Fibroblast of lung (primary cell): ENCODE measurements at regions not wholly inside any gene's neighbourhood (a gene's known extent, or its start where the extent isn't known, plus 50 kb on each side); places are given as distances from the start of the nearest gene placed in this dataset.

ENCODE experiments used
- DNase-seq, 2 donors: peaks; one replicate each; pipeline versions ENCODE4 v3.0.0 to v3.0.0-alpha.2; 2010; ENCODE audit warnings: low read depth in 2 of 2
- H2AFZ ChIP-seq: 2 replicates; pipeline ENCODE4 v1.5.1; 2012; ENCODE audit warnings: low read length, control low read depth, inconsistent platforms
- H3K27ac ChIP-seq: 2 replicates; pipeline ENCODE4 v1.5.1; 2011; ENCODE audit warnings: low read length, control low read depth; ENCODE audit not compliant: insufficient read depth
- H3K27me3 ChIP-seq: 2 replicates; pipeline ENCODE4 v1.5.1; 2011; ENCODE audit warnings: mild to moderate bottlenecking, low read length; ENCODE audit not compliant: control insufficient read depth, insufficient read depth
- H3K36me3 ChIP-seq: 2 replicates; pipeline ENCODE4 v1.5.1; 2011; ENCODE audit warnings: low read length; ENCODE audit not compliant: control insufficient read depth, insufficient read depth
- H3K4me1 ChIP-seq: 2 replicates; pipeline ENCODE4 v1.5.1; 2011; ENCODE audit warnings: low read length; ENCODE audit not compliant: control insufficient read depth, insufficient read depth; ENCODE audit errors: extremely low read depth
- H3K4me2 ChIP-seq: 2 replicates; pipeline ENCODE4 v1.5.1; 2011; ENCODE audit warnings: low read length, control low read depth; ENCODE audit not compliant: insufficient read depth; ENCODE audit errors: extremely low read depth
- H3K4me3 ChIP-seq, 4 experiments: fragments of 200-600 bp in 1 of 4; sonication (generic) in 1 of 4; replicated peaks in 1 of 4; 2 replicates each; pipeline ENCODE4 v1.5.1; 2011 to 2016; ENCODE audit warnings: low read length in 4 of 4, low read depth in 3 of 4, mild to moderate bottlenecking in 3 of 4, control low read depth in 2 of 4, inconsistent platforms in 1 of 4, mixed read lengths in 1 of 4; ENCODE audit not compliant: insufficient read depth in 1 of 4; ENCODE audit errors: control extremely low read depth in 1 of 4
- H3K79me2 ChIP-seq: 2 replicates; pipeline ENCODE4 v1.5.1; 2012; ENCODE audit warnings: mild to moderate bottlenecking, low read length, inconsistent platforms; ENCODE audit not compliant: control insufficient read depth, insufficient read depth
- H3K9ac ChIP-seq: 2 replicates; pipeline ENCODE4 v1.5.1; 2011; ENCODE audit warnings: mild to moderate bottlenecking, low read length, control low read depth; ENCODE audit not compliant: insufficient read depth
- H3K9me3 ChIP-seq: 2 replicates; pipeline ENCODE4 v1.5.1; 2012; ENCODE audit warnings: low read depth, low read length; ENCODE audit not compliant: control insufficient read depth, insufficient read depth
- H4K20me1 ChIP-seq: 2 replicates; pipeline ENCODE4 v1.5.1; 2011; ENCODE audit warnings: low read length; ENCODE audit not compliant: control insufficient read depth, insufficient read depth; ENCODE audit errors: extremely low read depth
- EZH2 ChIP-seq: IDR thresholded peaks from 2 replicates; pipeline ENCODE4 v1.5.1; 2012; ENCODE audit warnings: low read length, control low read depth, mild to moderate bottlenecking; ENCODE audit errors: missing control alignments
- TF ChIP-seq, protein P1 (sequence below), 2 donors: IDR thresholded peaks in 1 of 2; conservative IDR thresholded peaks in 1 of 2; 1 replicate in 1 of 2; 2 replicates in 1 of 2; pipeline ENCODE4 v1.5.1; 2011 to 2012; ENCODE audit warnings: low read length in 2 of 2, control low read depth in 1 of 2, inconsistent platforms in 1 of 2, low read depth in 1 of 2, mild to moderate bottlenecking in 1 of 2

DNA sequence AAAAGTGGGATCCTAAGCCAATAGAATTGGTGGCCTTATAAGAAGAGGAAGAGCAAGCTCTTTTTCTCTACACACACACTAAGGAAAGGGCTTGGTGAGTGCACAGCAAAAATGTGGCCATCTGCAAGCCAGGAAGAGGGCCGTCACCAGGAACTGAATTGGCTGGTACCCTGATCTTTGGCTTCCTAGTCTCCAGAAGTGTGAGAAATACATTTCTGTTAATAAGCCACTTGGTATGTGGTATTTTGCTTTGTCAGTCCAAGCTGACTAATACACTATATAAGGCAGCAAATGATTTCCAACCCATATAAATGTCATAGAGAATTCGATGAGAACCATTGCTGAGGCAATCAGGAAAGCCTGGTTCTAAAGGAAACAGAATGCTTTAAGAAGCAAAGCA is 816.3 kb upstream of the SEMA6D start:
- Histone ChIP-seq H3K9ac (no peak overlapping the region), H3K27me3 (no peaks in the 10 kb centered on the region), H3K27ac (no peak overlapping the region), H2AFZ (no peak overlapping the region), H3K4me1 (no peaks in the 10 kb centered on the region), H3K4me2 (no peak overlapping the region), H3K9me3 (no peaks in the 10 kb centered on the region), H3K4me3 (no peak overlapping the region), H3K79me2 (no peaks in the 10 kb centered on the region), H3K36me3 (no peaks in the 10 kb centered on the region), H4K20me1 (no peaks in the 10 kb centered on the region)
- TF ChIP-seq, protein P1, sequence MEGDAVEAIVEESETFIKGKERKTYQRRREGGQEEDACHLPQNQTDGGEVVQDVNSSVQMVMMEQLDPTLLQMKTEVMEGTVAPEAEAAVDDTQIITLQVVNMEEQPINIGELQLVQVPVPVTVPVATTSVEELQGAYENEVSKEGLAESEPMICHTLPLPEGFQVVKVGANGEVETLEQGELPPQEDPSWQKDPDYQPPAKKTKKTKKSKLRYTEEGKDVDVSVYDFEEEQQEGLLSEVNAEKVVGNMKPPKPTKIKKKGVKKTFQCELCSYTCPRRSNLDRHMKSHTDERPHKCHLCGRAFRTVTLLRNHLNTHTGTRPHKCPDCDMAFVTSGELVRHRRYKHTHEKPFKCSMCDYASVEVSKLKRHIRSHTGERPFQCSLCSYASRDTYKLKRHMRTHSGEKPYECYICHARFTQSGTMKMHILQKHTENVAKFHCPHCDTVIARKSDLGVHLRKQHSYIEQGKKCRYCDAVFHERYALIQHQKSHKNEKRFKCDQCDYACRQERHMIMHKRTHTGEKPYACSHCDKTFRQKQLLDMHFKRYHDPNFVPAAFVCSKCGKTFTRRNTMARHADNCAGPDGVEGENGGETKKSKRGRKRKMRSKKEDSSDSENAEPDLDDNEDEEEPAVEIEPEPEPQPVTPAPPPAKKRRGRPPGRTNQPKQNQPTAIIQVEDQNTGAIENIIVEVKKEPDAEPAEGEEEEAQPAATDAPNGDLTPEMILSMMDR (conservative IDR thresholded peaks at IDR 0.05 in 1 of 2, IDR thresholded peaks at IDR 0.05 in 1 of 2; ENCODE audit: low read depth in 1 of 2, low read length in 2 of 2): no peak
- TF ChIP-seq EZH2: no peak
- DNase-seq: no peak

DNA sequence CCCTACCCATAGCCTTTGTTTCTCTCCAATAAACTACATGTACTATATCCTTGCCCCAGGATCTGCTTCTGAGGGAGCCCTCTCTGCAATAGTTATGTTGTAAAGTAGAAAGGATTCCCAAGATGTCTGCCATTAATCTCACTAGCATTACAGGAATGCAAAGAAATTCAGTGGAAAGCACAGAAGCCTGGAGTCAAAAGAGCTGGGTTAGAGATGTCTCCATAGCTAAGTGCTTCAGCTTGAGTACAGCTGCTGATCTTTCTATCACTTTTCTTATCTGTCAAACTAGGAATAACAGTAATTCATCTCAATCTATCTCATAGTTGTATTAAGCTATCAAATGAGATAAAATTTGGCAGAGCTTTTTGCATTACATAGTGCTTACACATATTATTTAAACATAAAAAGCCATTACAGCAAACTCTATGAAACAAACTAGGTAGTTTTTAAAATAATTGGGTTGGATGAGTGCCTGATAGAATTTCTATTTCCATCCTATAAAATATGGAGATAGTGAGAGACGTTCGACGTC is 799.5 kb upstream of the SEMA6D start:
- Histone ChIP-seq H3K9me3 (no peaks in the 10 kb centered on the region), H3K4me1 (no peaks in the 10 kb centered on the region), H3K79me2 (no peaks in the 10 kb centered on the region), H3K27me3 (no peaks in the 10 kb centered on the region), H4K20me1 (no peaks in the 10 kb centered on the region), H3K36me3 (no peaks in the 10 kb centered on the region), H3K9ac (no peak overlapping the region), H2AFZ (no peak overlapping the region), H3K27ac (no peak overlapping the region), H3K4me2 (no peak overlapping the region), H3K4me3 (no peak overlapping the region)
- TF ChIP-seq, protein P1 (conservative IDR thresholded peaks at IDR 0.05 in 1 of 2, IDR thresholded peaks at IDR 0.05 in 1 of 2; ENCODE audit: low read depth in 1 of 2, low read length in 2 of 2): no peak
- no peak for TF ChIP-seq EZH2
- no peak for DNase-seq

DNA sequence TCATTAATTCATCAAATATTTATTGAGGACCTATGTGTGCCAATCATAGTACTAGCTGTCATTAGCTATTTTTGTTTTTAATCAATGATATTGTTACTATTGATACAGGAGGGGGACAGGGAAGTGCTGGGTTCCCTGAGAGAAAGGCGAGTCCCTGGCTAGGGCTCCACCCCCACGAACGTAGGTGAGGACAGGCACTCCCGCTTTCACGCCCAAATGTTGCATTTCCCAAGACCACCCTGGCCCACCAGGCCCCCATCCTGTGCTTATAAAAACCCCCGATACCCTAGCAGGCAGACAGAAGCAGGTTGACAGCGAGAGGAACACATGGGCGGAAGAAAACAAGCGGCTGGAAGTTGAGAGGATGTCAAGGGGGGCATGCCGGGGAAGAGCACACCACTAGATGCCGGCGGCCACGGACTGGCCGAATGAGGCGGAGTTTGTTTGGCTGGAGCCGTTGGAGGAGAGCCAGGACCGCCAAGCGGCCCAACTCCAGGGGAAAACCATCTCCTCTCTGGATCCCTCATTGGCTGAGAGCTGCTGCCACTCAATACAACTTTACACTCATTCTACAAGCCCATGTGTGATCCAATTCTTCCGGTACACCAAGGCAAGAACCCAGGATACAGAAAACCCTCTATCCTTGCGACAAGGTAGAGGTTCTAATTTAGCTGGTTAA is 798.7 kb upstream of the SEMA6D start:
- Histone ChIP-seq H3K27ac (no peak overlapping the region), H3K79me2 (no peaks in the 10 kb centered on the region), H3K4me3 (no peak overlapping the region), H4K20me1 (no peaks in the 10 kb centered on the region), H2AFZ (no peak overlapping the region), H3K9ac (no peak overlapping the region), H3K4me1 (no peaks in the 10 kb centered on the region), H3K36me3 (no peaks in the 10 kb centered on the region), H3K27me3 (no peaks in the 10 kb centered on the region), H3K9me3 (no peaks in the 10 kb centered on the region), H3K4me2 (no peak overlapping the region)
- no peak for TF ChIP-seq EZH2
- TF ChIP-seq, protein P1 (conservative IDR thresholded peaks at IDR 0.05 in 1 of 2, IDR thresholded peaks at IDR 0.05 in 1 of 2; ENCODE audit: low read depth in 1 of 2, low read length in 2 of 2): no peak
- no peak for DNase-seq
